ENCODE measurements at regions not wholly inside any gene's neighbourhood (a gene's known extent, or its start where the extent isn't known, plus 50 kb on each side); places are given as distances from the start of the nearest gene placed in this dataset.

- ATAC-seq (no peak), DNase-seq (no peak)
- Mint-ChIP-seq H3K27ac (no peak overlapping the region), H3K9me3 (no peaks in the 10 kb centered on the region), H3K4me1 (ENCODE audit: low read depth) (no peaks in the 10 kb centered on the region), H3K36me3 (ENCODE audit: low read depth) (no peaks in the 10 kb centered on the region), H3K4me3 (no peak overlapping the region), H3K27me3 (peaks cover 4% of the 10 kb centered on the region)
- intact Hi-C loops (cut with micrococcal nuclease), result no loop called here
- CTCF ChIA-PET, result no interaction called here
- no peak for TF ChIP-seq CTCF (IDR thresholded peaks at IDR 0.05)
- POLR2A ChIA-PET, result no interaction called here
Measured at GRCh38 chr21:45350206-45350854, 54.6 kb upstream of the COL18A1 start.

- Mint-ChIP-seq H3K4me1 (ENCODE audit: low read depth) (peaks cover 6% of the 10 kb centered on the region), H3K36me3 (ENCODE audit: low read depth) (no peaks in the 10 kb centered on the region), H3K27ac (no peak overlapping the region), H3K27me3 (peaks cover 11% of the 10 kb centered on the region), H3K9me3 (no peaks in the 10 kb centered on the region), H3K4me3 (no peak overlapping the region)
- DNase-seq (no peak), ATAC-seq (no peak)
- no peak for TF ChIP-seq CTCF (IDR thresholded peaks at IDR 0.05)
- CTCF ChIA-PET, result no interaction called here
- intact Hi-C loops (cut with micrococcal nuclease), result no loop called here
- POLR2A ChIA-PET, result interaction anchor here (1.1 kb wide), 1 partner anchor 544 kb away, joined by 3 read pairs; no protein-coding TSS in a partner anchor
Measured at GRCh38 chr21:45351061-45351460, 53.9 kb upstream of the COL18A1 start.

GRCh38 chr21:45351526-45352275 is 53.3 kb upstream of the COL18A1 start:
- DNase-seq, result no peak
- CTCF ChIA-PET, result no interaction called here
- POLR2A ChIA-PET, result interaction anchor here (1.1 kb wide), 1 partner anchor 543 kb away, joined by 3 read pairs; no protein-coding TSS in a partner anchor

GRCh38 chr21:45352621-45353139 is 52.3 kb upstream of the COL18A1 start:
- no peaks in the 10 kb centered on the region for H3K36me3 Mint-ChIP-seq (ENCODE audit: low read depth)
- no peaks in the 10 kb centered on the region for H3K9me3 Mint-ChIP-seq
- TF ChIP-seq CTCF (IDR thresholded peaks at IDR 0.05), result no peak
- intact Hi-C loops (cut with micrococcal nuclease), result no loop called here
- H3K4me1 Mint-ChIP-seq (ENCODE audit: low read depth), result peaks cover 6% of the 10 kb centered on the region
- H3K27ac Mint-ChIP-seq, result no peak overlapping the region
- ATAC-seq (no peak), DNase-seq (no peak)
- no peak overlapping the region for H3K4me3 Mint-ChIP-seq
- CTCF ChIA-PET, result no interaction called here
- POLR2A ChIA-PET, result no interaction called here
- H3K27me3 Mint-ChIP-seq, result peaks cover 22% of the 10 kb centered on the region

More at GRCh38 chr21:45351526-45352275, 53.3 kb upstream of the COL18A1 start:
- intact Hi-C loops (cut with micrococcal nuclease), result no loop called here
- Mint-ChIP-seq H3K4me1 (ENCODE audit: low read depth) (peaks cover 6% of the 10 kb centered on the region), H3K9me3 (no peaks in the 10 kb centered on the region), H3K27me3 (peaks cover 17% of the 10 kb centered on the region), H3K4me3 (no peak overlapping the region), H3K27ac (no peak overlapping the region), H3K36me3 (ENCODE audit: low read depth) (no peaks in the 10 kb centered on the region)
- no peak for TF ChIP-seq CTCF (IDR thresholded peaks at IDR 0.05)
- no peak for ATAC-seq

- no peak for DNase-seq
- Mint-ChIP-seq H3K27me3 (peaks cover 22% of the 10 kb centered on the region), H3K9me3 (no peaks in the 10 kb centered on the region), H3K36me3 (ENCODE audit: low read depth) (no peaks in the 10 kb centered on the region), H3K4me1 (ENCODE audit: low read depth) (peaks cover 6% of the 10 kb centered on the region), H3K27ac (no peak overlapping the region), H3K4me3 (no peak overlapping the region)
- ATAC-seq, result no peak
- no peak for TF ChIP-seq CTCF (IDR thresholded peaks at IDR 0.05)
- CTCF ChIA-PET, result no interaction called here
- intact Hi-C loops (cut with micrococcal nuclease), result no loop called here
- POLR2A ChIA-PET, result no interaction called here
Measured at GRCh38 chr21:45353200-45353599, 51.8 kb upstream of the COL18A1 start.
